MM.1S (cell line): ENCODE measurements at regions not wholly inside any gene's neighbourhood (a gene's known extent, or its start where the extent isn't known, plus 50 kb on each side); places are given as distances from the start of the nearest gene placed in this dataset.
"Not testable (repeated sequence)": the region's sequence is repeated elsewhere in the genome, so short reads cannot be mapped to it uniquely, and the experiment has no call there.

Experiments
- DNase-seq: peaks from one replicate; pipeline ENCODE4 v3.0.0-alpha.2; 2015
- H2AFZ ChIP-seq: fragments of 300-600 bp; sonication (generic); 2 replicates; pipeline ENCODE4 v1.6.0; 2016; ENCODE audit warnings: antibody characterized with exemption, low read length
- H3F3A ChIP-seq: fragments of 300-600 bp; sonication (generic); 2 replicates; pipeline ENCODE4 v1.6.1; 2016; ENCODE audit warnings: mild to moderate bottlenecking, antibody characterized with exemption, low read length, moderate library complexity, mixed read lengths; ENCODE audit not compliant: insufficient read depth
- H3K27ac ChIP-seq: fragments of 300-600 bp; sonication (generic); 2 replicates; pipeline ENCODE4 v1.5.1; 2016; ENCODE audit warnings: mild to moderate bottlenecking, low read length
- H3K27me3 ChIP-seq: fragments of 300-600 bp; sonication (generic); replicated peaks from 2 replicates; pipeline ENCODE4 v1.6.0; 2016; ENCODE audit warnings: low read length; ENCODE audit not compliant: insufficient read depth
- H3K36me3 ChIP-seq: fragments of 300-600 bp; sonication (generic); replicated peaks from 2 replicates; pipeline ENCODE4 v1.6.1; 2016; ENCODE audit warnings: mild to moderate bottlenecking, low read length, mixed read lengths; ENCODE audit not compliant: insufficient read depth
- H3K4me1 ChIP-seq: fragments of 300-600 bp; sonication (generic); 2 replicates; pipeline ENCODE4 v1.6.1; 2016; ENCODE audit warnings: low read length, mixed read lengths
- H3K4me2 ChIP-seq: fragments of 300-600 bp; sonication (generic); 2 replicates; pipeline ENCODE4 v1.6.0; 2016; ENCODE audit warnings: low read depth, low read length
- H3K4me3 ChIP-seq: fragments of 300-600 bp; sonication (generic); 2 replicates; pipeline ENCODE4 v1.5.1; 2016; ENCODE audit warnings: low read length, mixed read lengths
- H3K79me2 ChIP-seq: fragments of 300-600 bp; sonication (generic); 2 replicates; pipeline ENCODE4 v1.6.1; 2016; ENCODE audit warnings: mixed run types, low read length, mixed read lengths
- H3K9ac ChIP-seq: fragments of 300-600 bp; sonication (generic); 2 replicates; pipeline ENCODE4 v1.6.1; 2016; ENCODE audit warnings: low read length, mixed read lengths
- H3K9me2 ChIP-seq: fragments of 300-600 bp; sonication (generic); replicated peaks from 2 replicates; pipeline ENCODE4 v1.6.1; 2016; ENCODE audit warnings: mild to moderate bottlenecking, low read length, mixed read lengths; ENCODE audit not compliant: insufficient read depth
- H3K9me3 ChIP-seq: fragments of 300-600 bp; sonication (generic); replicated peaks from 2 replicates; pipeline ENCODE4 v1.6.1; 2016; ENCODE audit warnings: mild to moderate bottlenecking, low read length, mixed read lengths; ENCODE audit not compliant: insufficient read depth
- H4K20me1 ChIP-seq: fragments of 300-600 bp; sonication (generic); 2 replicates; pipeline ENCODE4 v1.6.1; 2016; ENCODE audit warnings: mild to moderate bottlenecking, low read length, moderate library complexity, mixed read lengths; ENCODE audit not compliant: insufficient read depth
- CTCF ChIP-seq: fragments of 300-600 bp; sonication (generic); IDR thresholded peaks from 2 replicates; pipeline ENCODE4 v1.5.1; 2016; ENCODE audit warnings: antibody characterized with exemption, low read length, mixed read lengths
- EZH2 ChIP-seq: fragments of 300-600 bp; sonication (generic); optimal IDR thresholded peaks from 2 replicates; pipeline ENCODE3; 2017; ENCODE audit warnings: low read depth, mild to moderate bottlenecking, antibody characterized with exemption, low read length, mixed read lengths
- EZH2phosphoT487 ChIP-seq: fragments of 300-600 bp; sonication (generic); IDR thresholded peaks from 2 replicates; pipeline ENCODE4 v1.6.1; 2018; ENCODE audit warnings: antibody characterized with exemption, low read length

DNA sequence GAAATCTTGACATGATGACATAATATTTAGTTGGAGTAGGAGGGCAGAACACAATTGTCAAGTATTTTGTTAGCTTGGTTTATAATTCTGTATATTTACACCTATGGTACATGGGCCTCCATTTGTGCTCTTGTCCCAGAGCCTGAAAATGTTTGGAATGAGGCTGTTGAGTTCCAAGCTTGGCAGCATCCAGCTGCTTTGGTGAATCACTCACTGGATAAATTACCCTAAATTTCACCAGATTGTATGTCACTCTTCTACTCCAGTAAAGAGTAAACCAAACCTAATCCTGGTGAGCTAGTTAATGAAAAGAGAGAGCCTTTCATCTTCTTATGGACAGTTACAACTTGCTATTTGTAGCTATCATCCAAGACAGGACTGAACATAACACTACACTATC, 928.7 kb downstream of the DIPK2A start:
- Histone ChIP-seq H3K27ac (no peak overlapping the region), H3K4me1 (no peaks in the 10 kb centered on the region), H3K9me3 (no peaks in the 10 kb centered on the region), H3K4me3 (no peak overlapping the region), H3K36me3 (no peaks in the 10 kb centered on the region), H3K9ac (no peak overlapping the region), H3K27me3 (no peaks in the 10 kb centered on the region), H3K79me2 (no peaks in the 10 kb centered on the region), H4K20me1 (no peaks in the 10 kb centered on the region), H3K9me2 (no peaks in the 10 kb centered on the region), H3K4me2 (no peak overlapping the region), H2AFZ (no peak overlapping the region), H3F3A (no peaks in the 10 kb centered on the region)
- TF ChIP-seq EZH2phosphoT487 (no peak), CTCF (no peak), EZH2 (no peak)
- DNase-seq = no peak

DNA sequence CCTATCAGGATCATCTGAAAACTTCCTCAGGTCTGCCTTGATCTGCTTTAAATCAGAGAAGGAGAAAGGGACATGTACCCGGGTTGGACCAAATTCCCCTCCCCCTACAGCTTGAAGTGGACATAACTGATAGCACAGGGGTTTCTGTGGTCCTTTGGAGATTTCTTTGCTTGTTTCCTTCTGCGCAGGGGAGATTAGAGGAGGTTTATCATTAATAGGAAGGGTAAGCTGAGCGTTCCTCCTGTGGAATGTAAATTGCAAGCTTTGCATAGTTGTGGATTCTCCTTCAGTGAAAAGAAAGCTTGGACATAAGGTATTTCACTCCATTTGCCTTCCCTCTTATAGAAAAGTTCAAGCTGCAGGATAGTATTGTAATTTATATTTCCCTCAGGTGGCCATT, 936.0 kb downstream of the DIPK2A start:
- H3K27me3 ChIP-seq, H3K36me3 ChIP-seq, H3F3A ChIP-seq, H3K4me3 ChIP-seq, H3K4me1 ChIP-seq, H3K9ac ChIP-seq, H3K9me3 ChIP-seq, H4K20me1 ChIP-seq, H3K79me2 ChIP-seq, H3K27ac ChIP-seq, H3K4me2 ChIP-seq, H3K9me2 ChIP-seq, DNase-seq, H2AFZ ChIP-seq: not testable (repeated sequence)

GRCh38 chr3:144912968-144913367, 941.3 kb downstream of the DIPK2A start:
- Histone ChIP-seq H3K9ac (no peak overlapping the region), H3K4me2 (no peak overlapping the region), H3F3A (no peaks in the 10 kb centered on the region), H3K79me2 (no peaks in the 10 kb centered on the region), H2AFZ (no peak overlapping the region), H4K20me1 (no peaks in the 10 kb centered on the region), H3K4me3 (no peak overlapping the region), H3K9me2 (no peaks in the 10 kb centered on the region), H3K36me3 (no peaks in the 10 kb centered on the region), H3K9me3 (no peaks in the 10 kb centered on the region), H3K4me1 (no peaks in the 10 kb centered on the region), H3K27me3 (no peaks in the 10 kb centered on the region), H3K27ac (no peak overlapping the region)
- no peak for TF ChIP-seq CTCF
- TF ChIP-seq EZH2phosphoT487 = no peak
- TF ChIP-seq EZH2 = no peak
- no peak for DNase-seq

- Histone ChIP-seq H3K4me2 (no peak overlapping the region), H3K4me3 (no peak overlapping the region), H3K79me2 (no peaks in the 10 kb centered on the region), H3K36me3 (no peaks in the 10 kb centered on the region), H3K9me3 (no peaks in the 10 kb centered on the region; the same call in 1 of the 2 replicates), H3K9ac (no peak overlapping the region), H3K27ac (no peak overlapping the region), H3K27me3 (no peaks in the 10 kb centered on the region), H2AFZ (no peak overlapping the region), H3K4me1 (no peaks in the 10 kb centered on the region), H4K20me1 (no peaks in the 10 kb centered on the region), H3F3A (no peaks in the 10 kb centered on the region), H3K9me2 (no peaks in the 10 kb centered on the region)
- TF ChIP-seq EZH2 = no peak
- TF ChIP-seq CTCF = no peak
- DNase-seq = no peak
These were observed 943.6 kb downstream of the DIPK2A start for GRCh38 chr3:144915202-144915601.
